IgD-negative memory B cell (primary cell): ENCODE measurements at regions not wholly inside any gene's neighbourhood (a gene's known extent, or its start where the extent isn't known, plus 50 kb on each side); places are given as distances from the start of the nearest gene placed in this dataset.
"Not testable (repeated sequence)": the region's sequence is repeated elsewhere in the genome, so short reads cannot be mapped to it uniquely, and the experiment has no call there.

Experiments
- H3K27ac Mint-ChIP-seq, 3 donors: one replicate each; pipeline ENCODE4 v1.8.0; 2020 to 2022; ENCODE audit warnings: mild to moderate bottlenecking in 3 of 3, mixed read lengths in 3 of 3, moderate library complexity in 1 of 3
- H3K27me3 Mint-ChIP-seq: one replicate; pipeline ENCODE4 v1.8.0; 2021; ENCODE audit warnings: mixed read lengths
- H3K36me3 Mint-ChIP-seq: one replicate; pipeline ENCODE4 v1.8.0; 2020; ENCODE audit warnings: mild to moderate bottlenecking, mixed read lengths
- H3K4me1 Mint-ChIP-seq, 3 donors: one replicate each; pipeline ENCODE4 v1.8.0; 2020 to 2022; ENCODE audit warnings: mixed read lengths in 3 of 3, mild to moderate bottlenecking in 1 of 3
- H3K4me3 Mint-ChIP-seq, 4 donors: one replicate each; pipeline ENCODE4 v1.8.0; 2020 to 2022; ENCODE audit warnings: mild to moderate bottlenecking in 4 of 4, mixed read lengths in 4 of 4, moderate library complexity in 3 of 4
- H3K9me3 Mint-ChIP-seq, 3 donors: one replicate each; pipeline ENCODE4 v1.8.0; 2020 to 2021; ENCODE audit warnings: mixed read lengths in 3 of 3, mild to moderate bottlenecking in 1 of 3

GRCh38 chr16:8048433-8048832 is 541.9 kb downstream of the TMEM114 start:
- Mint-ChIP-seq H3K27ac (no peak overlapping the region), H3K27me3 (no peaks in the 10 kb centered on the region), H3K36me3 (no peaks in the 10 kb centered on the region), H3K9me3 (peaks cover 2 to 11% (median 5%) of the 10 kb centered on the region in 3 donors), H3K4me3 (no peak overlapping the region), H3K4me1 (no peaks in the 10 kb centered on the region)

- Mint-ChIP-seq H3K9me3 (peaks cover 2 to 11% (median 5%) of the 10 kb centered on the region in 3 donors), H3K4me3 (no peak overlapping the region), H3K4me1 (no peaks in the 10 kb centered on the region), H3K36me3 (no peaks in the 10 kb centered on the region), H3K27me3 (no peaks in the 10 kb centered on the region), H3K27ac (no peak overlapping the region)
These were observed 542.6 kb downstream of the TMEM114 start for GRCh38 chr16:8047736-8048135.

GRCh38 chr16:8044796-8045195 is 545.5 kb downstream of the TMEM114 start:
- Mint-ChIP-seq H3K9me3 (peaks cover 2 to 14% (median 4%) of the 10 kb centered on the region in 3 donors), H3K36me3 (no peaks in the 10 kb centered on the region), H3K4me3 (no peak overlapping the region), H3K27me3 (no peaks in the 10 kb centered on the region), H3K4me1 (no peaks in the 10 kb centered on the region), H3K27ac (no peak overlapping the region)

GRCh38 chr16:8032406-8032805 is 557.9 kb downstream of the TMEM114 start:
- H3K27me3 Mint-ChIP-seq, result no peaks in the 10 kb centered on the region
- H3K36me3 Mint-ChIP-seq, result no peaks in the 10 kb centered on the region
- H3K4me3 Mint-ChIP-seq, result no peak overlapping the region
- peaks cover 3 to 11% (median 11%) of the 10 kb centered on the region in 3 donors for H3K9me3 Mint-ChIP-seq
- H3K27ac Mint-ChIP-seq, result no peak overlapping the region
- no peaks in the 10 kb centered on the region for H3K4me1 Mint-ChIP-seq

GRCh38 chr16:8030004-8030403 is 560.3 kb downstream of the TMEM114 start:
- H3K4me3 Mint-ChIP-seq, H3K27me3 Mint-ChIP-seq, H3K36me3 Mint-ChIP-seq, H3K27ac Mint-ChIP-seq, H3K4me1 Mint-ChIP-seq: not testable (repeated sequence)
- H3K9me3 Mint-ChIP-seq, result peaks cover 6 to 12% (median 10%) of the 10 kb centered on the region in 3 donors

GRCh38 chr16:8026450-8026849 is 563.9 kb downstream of the TMEM114 start:
- Mint-ChIP-seq H3K9me3 (peaks cover 12% of the 10 kb centered on the region in 3 donors), H3K4me1 (no peaks in the 10 kb centered on the region), H3K4me3 (no peak overlapping the region), H3K36me3 (no peaks in the 10 kb centered on the region), H3K27me3 (no peaks in the 10 kb centered on the region), H3K27ac (no peak overlapping the region)

GRCh38 chr16:8023326-8023725 is 567.0 kb downstream of the TMEM114 start:
- Mint-ChIP-seq H3K36me3 (no peaks in the 10 kb centered on the region), H3K9me3 (peaks cover 6 to 14% (median 8%) of the 10 kb centered on the region in 3 donors), H3K4me3 (no peak overlapping the region), H3K4me1 (no peaks in the 10 kb centered on the region), H3K27me3 (no peaks in the 10 kb centered on the region), H3K27ac (no peak overlapping the region)

GRCh38 chr16:8005096-8005860 is 585.0 kb downstream of the TMEM114 start:
- H3K4me1 Mint-ChIP-seq, result peaks cover 0 to 1% (median 0%) of the 10 kb centered on the region in 3 donors
- H3K27ac Mint-ChIP-seq, result no peak overlapping the region
- H3K27me3 Mint-ChIP-seq, result no peaks in the 10 kb centered on the region
- peaks cover 9 to 11% (median 11%) of the 10 kb centered on the region in 3 donors for H3K9me3 Mint-ChIP-seq
- no peak overlapping the region for H3K4me3 Mint-ChIP-seq
- H3K36me3 Mint-ChIP-seq, result peaks cover 2% of the 10 kb centered on the region

- peaks cover 7 to 17% (median 10%) of the 10 kb centered on the region in 3 donors for H3K9me3 Mint-ChIP-seq
- H3K27me3 Mint-ChIP-seq, result no peaks in the 10 kb centered on the region
- no peak overlapping the region for H3K27ac Mint-ChIP-seq
- H3K4me1 Mint-ChIP-seq, result peaks cover 0 to 1% (median 0%) of the 10 kb centered on the region in 3 donors
- H3K36me3 Mint-ChIP-seq, result peaks cover 1% of the 10 kb centered on the region
- no peak overlapping the region for H3K4me3 Mint-ChIP-seq
These were observed 591.4 kb downstream of the TMEM114 start for GRCh38 chr16:7998789-7999453.

GRCh38 chr16:7997966-7998365 is 592.3 kb downstream of the TMEM114 start:
- peaks cover 9 to 16% (median 10%) of the 10 kb centered on the region in 3 donors for H3K9me3 Mint-ChIP-seq
- H3K27me3 Mint-ChIP-seq, result no peaks in the 10 kb centered on the region
- H3K27ac Mint-ChIP-seq, result no peak overlapping the region
- H3K36me3 Mint-ChIP-seq, result peaks cover 1% of the 10 kb centered on the region
- no peak overlapping the region for H3K4me3 Mint-ChIP-seq
- peaks cover 0 to under 1% (median 0%) of the 10 kb centered on the region in 3 donors for H3K4me1 Mint-ChIP-seq

GRCh38 chr16:7992616-7993015 is 597.7 kb downstream of the TMEM114 start:
- no peaks in the 10 kb centered on the region for H3K27me3 Mint-ChIP-seq
- peaks cover 0 to 2% (median 0%) of the 10 kb centered on the region in 3 donors for H3K4me1 Mint-ChIP-seq
- no peaks in the 10 kb centered on the region for H3K36me3 Mint-ChIP-seq

GRCh38 chr16:7990626-7991260 is 599.6 kb downstream of the TMEM114 start:
- H3K27ac Mint-ChIP-seq, result peak overlapping the region in 1 of 3 donors; percentile 30
- peaks cover 4 to 20% (median 4%) of the 10 kb centered on the region in 3 donors for H3K9me3 Mint-ChIP-seq
- H3K4me3 Mint-ChIP-seq, result no peak overlapping the region
- H3K36me3 Mint-ChIP-seq, result no peaks in the 10 kb centered on the region
- no peaks in the 10 kb centered on the region for H3K27me3 Mint-ChIP-seq
- peaks cover 0 to 3% (median 2%) of the 10 kb centered on the region in 3 donors for H3K4me1 Mint-ChIP-seq

More at GRCh38 chr16:7992616-7993015, 597.7 kb downstream of the TMEM114 start:
- no peak overlapping the region for H3K27ac Mint-ChIP-seq
- peaks cover 2 to 16% (median 4%) of the 10 kb centered on the region in 3 donors for H3K9me3 Mint-ChIP-seq
- no peak overlapping the region for H3K4me3 Mint-ChIP-seq

- Mint-ChIP-seq H3K27me3 (no peaks in the 10 kb centered on the region), H3K36me3 (no peaks in the 10 kb centered on the region), H3K4me3 (no peak overlapping the region), H3K4me1 (peaks cover 0 to 2% (median 2%) of the 10 kb centered on the region in 3 donors), H3K27ac (no peak overlapping the region), H3K9me3 (peaks cover 0 to 9% (median 7%) of the 10 kb centered on the region in 3 donors)
These were observed 606.6 kb downstream of the TMEM114 start for GRCh38 chr16:7983676-7984075.

GRCh38 chr16:7980133-7980483 is 610.2 kb downstream of the TMEM114 start:
- no peak overlapping the region for H3K4me3 Mint-ChIP-seq
- H3K4me1 Mint-ChIP-seq, result no peaks in the 10 kb centered on the region
- no peaks in the 10 kb centered on the region for H3K36me3 Mint-ChIP-seq
- H3K27ac Mint-ChIP-seq, result no peak overlapping the region
- H3K27me3 Mint-ChIP-seq, result no peaks in the 10 kb centered on the region
- peaks cover 0 to 5% (median 0%) of the 10 kb centered on the region in 3 donors for H3K9me3 Mint-ChIP-seq

GRCh38 chr16:7979448-7980132 is 610.7 kb downstream of the TMEM114 start:
- Mint-ChIP-seq H3K27ac (no peak overlapping the region), H3K4me1 (no peaks in the 10 kb centered on the region), H3K4me3 (no peak overlapping the region), H3K9me3 (peaks cover 0 to 5% (median 2%) of the 10 kb centered on the region in 3 donors), H3K36me3 (no peaks in the 10 kb centered on the region), H3K27me3 (no peaks in the 10 kb centered on the region)
